ENCODE measurements at regions not wholly inside any gene's neighbourhood (a gene's known extent, or its start where the extent isn't known, plus 50 kb on each side); places are given as distances from the start of the nearest gene placed in this dataset.

DNA sequence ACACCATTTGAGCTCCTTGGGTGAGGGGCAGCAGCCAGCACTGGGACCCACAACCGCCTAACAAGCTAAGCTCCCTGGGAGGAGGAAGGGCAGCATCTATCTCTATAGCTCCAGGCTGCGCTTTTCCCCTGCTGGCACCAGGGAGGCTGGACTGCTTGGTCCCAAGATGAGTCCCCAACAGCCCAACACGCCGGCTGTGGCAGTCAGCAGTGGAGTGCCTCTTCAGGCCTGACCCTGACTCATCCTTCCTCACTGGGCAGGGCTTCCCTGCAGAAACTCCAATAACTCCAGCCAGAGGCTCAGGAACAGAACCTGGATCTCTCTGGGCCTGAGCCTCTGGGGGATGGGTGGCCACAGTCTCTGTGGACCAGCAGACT is 113.7 kb upstream of the ADAMTS16 start:
- TF ChIP-seq, protein P1, sequence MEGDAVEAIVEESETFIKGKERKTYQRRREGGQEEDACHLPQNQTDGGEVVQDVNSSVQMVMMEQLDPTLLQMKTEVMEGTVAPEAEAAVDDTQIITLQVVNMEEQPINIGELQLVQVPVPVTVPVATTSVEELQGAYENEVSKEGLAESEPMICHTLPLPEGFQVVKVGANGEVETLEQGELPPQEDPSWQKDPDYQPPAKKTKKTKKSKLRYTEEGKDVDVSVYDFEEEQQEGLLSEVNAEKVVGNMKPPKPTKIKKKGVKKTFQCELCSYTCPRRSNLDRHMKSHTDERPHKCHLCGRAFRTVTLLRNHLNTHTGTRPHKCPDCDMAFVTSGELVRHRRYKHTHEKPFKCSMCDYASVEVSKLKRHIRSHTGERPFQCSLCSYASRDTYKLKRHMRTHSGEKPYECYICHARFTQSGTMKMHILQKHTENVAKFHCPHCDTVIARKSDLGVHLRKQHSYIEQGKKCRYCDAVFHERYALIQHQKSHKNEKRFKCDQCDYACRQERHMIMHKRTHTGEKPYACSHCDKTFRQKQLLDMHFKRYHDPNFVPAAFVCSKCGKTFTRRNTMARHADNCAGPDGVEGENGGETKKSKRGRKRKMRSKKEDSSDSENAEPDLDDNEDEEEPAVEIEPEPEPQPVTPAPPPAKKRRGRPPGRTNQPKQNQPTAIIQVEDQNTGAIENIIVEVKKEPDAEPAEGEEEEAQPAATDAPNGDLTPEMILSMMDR (IDR thresholded peaks at IDR 0.05): no peak
- no peak for TF ChIP-seq POLR2A (IDR thresholded peaks at IDR 0.05)
